OCI-LY1 (cell line): ENCODE measurements at regions not wholly inside any gene's neighbourhood (a gene's known extent, or its start where the extent isn't known, plus 50 kb on each side); places are given as distances from the start of the nearest gene placed in this dataset.

Experiments used
- EZH2 ChIP-seq: fragments of 200-600 bp; sonication (generic), shearing (Covaris generic); IDR thresholded peaks from 2 replicates; pipeline ENCODE4 v1.8.0; 2017; ENCODE audit warnings: borderline replicate concordance, mixed run types, mild to moderate bottlenecking, antibody characterized with exemption, low read length, moderate library complexity, mixed read lengths
- TF ChIP-seq, protein P1 (sequence below): fragments of 200-600 bp; sonication (generic), shearing (Covaris generic); IDR thresholded peaks from 2 replicates; pipeline ENCODE4 v1.5.1; 2017; ENCODE audit warnings: mild to moderate bottlenecking, antibody characterized with exemption, low read length, moderate library complexity, mixed read lengths

- TF ChIP-seq, protein P1, sequence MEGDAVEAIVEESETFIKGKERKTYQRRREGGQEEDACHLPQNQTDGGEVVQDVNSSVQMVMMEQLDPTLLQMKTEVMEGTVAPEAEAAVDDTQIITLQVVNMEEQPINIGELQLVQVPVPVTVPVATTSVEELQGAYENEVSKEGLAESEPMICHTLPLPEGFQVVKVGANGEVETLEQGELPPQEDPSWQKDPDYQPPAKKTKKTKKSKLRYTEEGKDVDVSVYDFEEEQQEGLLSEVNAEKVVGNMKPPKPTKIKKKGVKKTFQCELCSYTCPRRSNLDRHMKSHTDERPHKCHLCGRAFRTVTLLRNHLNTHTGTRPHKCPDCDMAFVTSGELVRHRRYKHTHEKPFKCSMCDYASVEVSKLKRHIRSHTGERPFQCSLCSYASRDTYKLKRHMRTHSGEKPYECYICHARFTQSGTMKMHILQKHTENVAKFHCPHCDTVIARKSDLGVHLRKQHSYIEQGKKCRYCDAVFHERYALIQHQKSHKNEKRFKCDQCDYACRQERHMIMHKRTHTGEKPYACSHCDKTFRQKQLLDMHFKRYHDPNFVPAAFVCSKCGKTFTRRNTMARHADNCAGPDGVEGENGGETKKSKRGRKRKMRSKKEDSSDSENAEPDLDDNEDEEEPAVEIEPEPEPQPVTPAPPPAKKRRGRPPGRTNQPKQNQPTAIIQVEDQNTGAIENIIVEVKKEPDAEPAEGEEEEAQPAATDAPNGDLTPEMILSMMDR, result no peak
- TF ChIP-seq EZH2, result no peak
These were observed 617.1 kb downstream of the BRD1 start for GRCh38 chr22:49210606-49211005.
